HG03025 (cell line): ENCODE measurements at regions not wholly inside any gene's neighbourhood (a gene's known extent, or its start where the extent isn't known, plus 50 kb on each side); places are given as distances from the start of the nearest gene placed in this dataset.
"Not testable (repeated sequence)": the region's sequence is repeated elsewhere in the genome, so short reads cannot be mapped to it uniquely, and the experiment has no call there.

Experiments
- ATAC-seq: cut with Tn5 transposase; IDR thresholded peaks from one replicate; pipeline ENCODE4 v1.9.1; 2021; ENCODE audit warnings: mild to moderate bottlenecking, moderate library complexity; ENCODE audit not compliant: unreplicated experiment, low FRiP score

- no peak for ATAC-seq
Observed at GRCh38 chr1:113292603-113293255, 97.6 kb upstream of the MAGI3 start.

GRCh38 chr1:113293256-113293626 is 97.1 kb upstream of the MAGI3 start:
- no peak for ATAC-seq

- no peak for ATAC-seq
Observed at GRCh38 chr1:113297749-113298148, 92.6 kb upstream of the MAGI3 start.

- ATAC-seq: no peak
Observed at GRCh38 chr1:113298941-113299340, 91.4 kb upstream of the MAGI3 start.

- ATAC-seq: no peak
Observed at GRCh38 chr1:113302636-113303035, 87.7 kb upstream of the MAGI3 start.

- ATAC-seq: no peak
Observed at GRCh38 chr1:113303267-113303666, 87.0 kb upstream of the MAGI3 start.

GRCh38 chr1:113305029-113305428 is 85.3 kb upstream of the MAGI3 start:
- ATAC-seq: not testable (repeated sequence)

- ATAC-seq: no peak
Observed at GRCh38 chr1:113307771-113308445, 82.4 kb upstream of the MAGI3 start.

- not testable (repeated sequence) for ATAC-seq
Observed at GRCh38 chr1:113312651-113313050, 77.7 kb upstream of the MAGI3 start.

- ATAC-seq: no peak
Observed at GRCh38 chr1:113314600-113314999, 75.7 kb upstream of the MAGI3 start.

- ATAC-seq: no peak
Observed at GRCh38 chr1:113320272-113320671, 70.0 kb upstream of the MAGI3 start.

- ATAC-seq: no peak
Observed at GRCh38 chr1:113320972-113321680, 69.2 kb upstream of the MAGI3 start.

- no peak for ATAC-seq
Observed at GRCh38 chr1:113321771-113322387, 68.4 kb upstream of the MAGI3 start.

- no peak for ATAC-seq
Observed at GRCh38 chr1:113322439-113322838, 67.9 kb upstream of the MAGI3 start.

GRCh38 chr1:113325022-113325421 is 65.3 kb upstream of the MAGI3 start:
- no peak for ATAC-seq

GRCh38 chr1:113326976-113327375 is 63.3 kb upstream of the MAGI3 start:
- ATAC-seq: no peak

- no peak for ATAC-seq
Observed at GRCh38 chr1:113333056-113333455, 57.3 kb upstream of the MAGI3 start.

GRCh38 chr1:113340038-113340437 is 50.3 kb upstream of the MAGI3 start:
- no peak for ATAC-seq
